Erythroblast (primary cell): ENCODE measurements at regions not wholly inside any gene's neighbourhood (a gene's known extent, or its start where the extent isn't known, plus 50 kb on each side); places are given as distances from the start of the nearest gene placed in this dataset.
A peak's percentile ranks its signal among the peaks of the same experiment; 100 is the strongest.

ENCODE experiments used
- DNase-seq, 2 experiments: peaks; one replicate each; lab custom pipeline; 2025; lab: John Stamatoyannopoulos, UW
- GATA1 ChIP-seq: IDR thresholded peaks from 2 replicates; pipeline ENCODE4 v1.6.1; 2011; ENCODE audit warnings: low read depth, mild to moderate bottlenecking, control low read depth, low read length, moderate library complexity
- POLR2A ChIP-seq: IDR thresholded peaks from 2 replicates; pipeline ENCODE4 v1.6.1; 2011; ENCODE audit warnings: mild to moderate bottlenecking, low read length

DNA sequence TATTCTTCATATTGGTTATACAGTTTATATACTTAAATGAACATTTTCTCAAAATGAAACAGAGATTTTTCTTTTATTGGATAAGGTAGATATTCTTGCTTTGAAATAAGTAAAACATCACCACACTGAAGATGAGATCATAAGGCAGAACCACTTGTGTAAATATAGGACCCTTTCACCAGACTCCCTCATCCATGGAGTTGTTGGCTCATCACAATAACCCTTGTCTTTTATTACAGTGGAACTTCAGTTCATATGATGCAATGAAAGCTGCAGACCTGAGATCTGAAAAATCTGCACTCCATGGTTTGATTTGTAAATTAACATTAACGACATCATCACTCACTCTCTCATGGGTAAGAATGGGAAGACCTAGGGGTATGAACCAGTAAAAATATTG is 51.9 kb upstream of the DBX2 start:
- TF ChIP-seq GATA1: no peak
- no peak for TF ChIP-seq POLR2A
- DNase-seq: no peak

DNA sequence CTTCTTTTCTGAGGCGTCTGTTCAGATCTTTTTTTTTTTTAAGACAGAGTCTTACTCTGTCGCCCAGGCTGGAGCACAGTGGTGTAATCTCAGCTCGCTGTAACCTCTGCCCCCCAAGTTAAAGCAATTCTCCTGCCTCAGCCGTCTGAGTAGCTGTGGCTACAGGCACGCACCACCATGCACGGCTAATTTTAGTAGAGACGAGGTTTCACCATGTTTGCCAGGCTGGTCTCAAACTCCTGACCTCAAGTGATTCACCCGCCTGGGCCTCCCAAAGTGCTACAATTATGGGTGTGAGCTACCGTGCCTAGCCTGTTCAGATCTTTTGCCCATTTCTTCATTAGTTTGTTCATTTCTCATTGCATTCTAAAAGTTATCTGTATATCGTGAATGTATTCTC is 55.1 kb upstream of the DBX2 start:
- TF ChIP-seq POLR2A (no peak), GATA1 (no peak)
- no peak for DNase-seq

- DNase-seq: no peak
- TF ChIP-seq POLR2A (no peak), GATA1 (no peak)
These were observed 61.4 kb upstream of the DBX2 start for GRCh38 chr12:45112306-45112705.

GRCh38 chr12:45121224-45121623 is 70.3 kb upstream of the DBX2 start:
- no peak for DNase-seq
- TF ChIP-seq POLR2A: no peak
- TF ChIP-seq GATA1: no peak

- TF ChIP-seq POLR2A: no peak
- no peak for TF ChIP-seq GATA1
- DNase-seq: peak; percentile 2 to 12
These were observed 72.0 kb upstream of the DBX2 start for GRCh38 chr12:45122768-45123380.

- TF ChIP-seq GATA1: no peak
- no peak for TF ChIP-seq POLR2A
- no peak for DNase-seq
These were observed 73.7 kb upstream of the DBX2 start for GRCh38 chr12:45124485-45125155.

DNA sequence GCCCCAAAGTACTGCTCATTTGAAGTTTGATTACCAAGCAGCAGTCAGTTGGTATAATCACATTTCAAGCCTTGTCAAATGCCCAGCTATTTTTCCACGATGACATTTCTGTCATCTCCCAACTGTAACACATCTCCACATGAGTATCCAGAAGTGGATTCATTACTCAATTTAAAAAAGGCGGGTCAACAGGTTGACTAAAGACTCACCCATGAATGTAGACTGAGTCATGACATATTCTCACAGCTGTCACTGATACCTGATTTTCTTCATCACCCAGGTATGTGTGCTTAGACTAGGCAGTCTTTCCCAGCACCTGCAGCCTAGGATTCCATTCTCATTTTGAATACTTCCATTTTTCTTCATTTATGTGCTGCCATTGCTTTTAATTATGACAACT is 75.1 kb upstream of the DBX2 start:
- no peak for DNase-seq

GRCh38 chr12:45128637-45129036 is 77.7 kb upstream of the DBX2 start:
- DNase-seq: no peak
- no peak for TF ChIP-seq GATA1
- TF ChIP-seq POLR2A: no peak

More for the DNA sequence above, 75.1 kb upstream of the DBX2 start:
- TF ChIP-seq GATA1: no peak
- no peak for TF ChIP-seq POLR2A

- DNase-seq: peak; percentile 46 to 57
- TF ChIP-seq POLR2A (no peak), GATA1 (no peak)
These were observed 80.0 kb upstream of the DBX2 start for GRCh38 chr12:45130881-45131281.

DNA sequence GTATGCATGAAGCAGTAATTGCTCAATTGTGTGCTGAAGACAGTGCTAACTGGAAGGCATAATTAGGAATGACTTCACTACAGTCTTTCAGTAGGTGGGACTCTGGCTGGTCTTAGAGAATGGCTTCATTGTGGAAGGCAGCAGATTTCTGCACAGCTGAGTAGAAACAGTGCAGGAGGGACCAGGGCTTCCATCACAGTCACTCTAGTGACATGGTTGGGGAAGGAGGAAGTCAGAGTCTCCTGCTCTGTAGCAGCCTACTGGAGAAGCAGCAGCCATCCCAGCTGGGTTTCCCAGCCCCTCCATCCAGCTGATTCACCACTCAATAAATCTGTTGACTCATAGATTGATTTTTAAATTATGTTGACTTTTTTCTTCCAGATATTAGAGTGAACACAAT is 80.6 kb upstream of the DBX2 start:
- TF ChIP-seq POLR2A (no peak), GATA1 (no peak)
- no peak for DNase-seq

- DNase-seq: no peak
- TF ChIP-seq POLR2A (no peak), GATA1 (no peak)
These were observed 77.3 kb upstream of the ANO6 start for GRCh38 chr12:45138609-45139008.

GRCh38 chr12:45148006-45148405 is 67.9 kb upstream of the ANO6 start:
- TF ChIP-seq GATA1: no peak
- no peak for TF ChIP-seq POLR2A
- no peak for DNase-seq

DNA sequence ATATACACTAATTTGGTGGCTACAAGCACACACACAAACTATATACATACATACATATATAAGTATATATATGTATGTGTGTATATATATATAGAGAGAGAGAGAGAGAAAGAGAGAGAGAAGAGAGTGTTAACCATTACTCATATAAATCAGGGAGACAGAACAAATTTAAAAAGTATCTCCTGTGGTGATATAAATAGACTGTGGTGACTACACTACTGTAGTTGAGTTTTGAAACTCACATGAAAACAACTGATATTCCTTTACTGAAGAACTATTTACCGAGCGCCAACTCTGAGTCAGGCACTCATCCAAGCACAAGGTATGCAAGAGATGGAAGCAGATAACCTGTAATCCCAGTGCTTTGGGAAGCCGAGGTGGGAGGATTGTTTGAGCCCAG is 67.3 kb upstream of the ANO6 start:
- TF ChIP-seq POLR2A (no peak), GATA1 (no peak)
- DNase-seq: no peak

- TF ChIP-seq GATA1 (no peak), POLR2A (no peak)
- no peak for DNase-seq
These were observed 50.6 kb upstream of the ANO6 start for GRCh38 chr12:45165284-45165683.

GRCh38 chr12:45166056-45166455 is 49.8 kb upstream of the ANO6 start:
- TF ChIP-seq GATA1: no peak
- no peak for TF ChIP-seq POLR2A
- no peak for DNase-seq
